ENCODE measurements at regions not wholly inside any gene's neighbourhood (a gene's known extent, or its start where the extent isn't known, plus 50 kb on each side); places are given as distances from the start of the nearest gene placed in this dataset.
A peak's percentile ranks its signal among the peaks of the same experiment; 100 is the strongest.
"Not testable (repeated sequence)": the region's sequence is repeated elsewhere in the genome, so short reads cannot be mapped to it uniquely, and the experiment has no call there.

DNA sequence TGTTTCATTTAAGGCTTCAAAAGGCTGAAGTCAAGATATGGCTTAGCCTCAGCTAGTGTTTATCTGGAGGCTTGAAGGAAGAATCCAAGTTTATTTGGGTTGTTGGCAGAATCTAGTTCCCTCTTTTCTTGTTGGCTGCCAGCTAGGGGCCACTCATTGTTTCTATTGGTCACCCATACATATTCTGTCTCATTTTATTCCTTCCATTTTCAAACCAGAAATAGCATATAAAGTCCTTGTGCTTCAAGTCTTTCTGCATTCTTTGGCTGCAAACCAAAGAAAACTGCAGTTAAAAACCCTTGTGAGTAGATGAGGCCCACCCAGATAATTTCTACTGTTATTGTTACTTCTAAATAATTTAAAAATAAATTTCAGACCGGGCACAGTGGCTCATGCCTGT lies 301.7 kb downstream of the OXSM start:
- H3K4me1 ChIP-seq (ENCODE audit: control insufficient read depth, insufficient read depth, low read length), result no peaks in the 10 kb centered on the region
- no peaks in the 10 kb centered on the region for H3K27me3 ChIP-seq (replicated peaks; ENCODE audit: control insufficient read depth, insufficient read depth, low read length)
- peaks cover 18% of the 10 kb centered on the region for H3K9me3 ChIP-seq (ENCODE audit: control insufficient read depth, low read length)
- no peaks in the 10 kb centered on the region for H3K36me3 ChIP-seq (ENCODE audit: control insufficient read depth, insufficient read depth, low read length, severe bottlenecking)
- no peak overlapping the region for H3K9ac ChIP-seq (ENCODE audit: low read length)
- no peak for DNase-seq (ENCODE audit: low read depth)
- no peak overlapping the region for H3K4me3 ChIP-seq (ENCODE audit: low read length)

DNA sequence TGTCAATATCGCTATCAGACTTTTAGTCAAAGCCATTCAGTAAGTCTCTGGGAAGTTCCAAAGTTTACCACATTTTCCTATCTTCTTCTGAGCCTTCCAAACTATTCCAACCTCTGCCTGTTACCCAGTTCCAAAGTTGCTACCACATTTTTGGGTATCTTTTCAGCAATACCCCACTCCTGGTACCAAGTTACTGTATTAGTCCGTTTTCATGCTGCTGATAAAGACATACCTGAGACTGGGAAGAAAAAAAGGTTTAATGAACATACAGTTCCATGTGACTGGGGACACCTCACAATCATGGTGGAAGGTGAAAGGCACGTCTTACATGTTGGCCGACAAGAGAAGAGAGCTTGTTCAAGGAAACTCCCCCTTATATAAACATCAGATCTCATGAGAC lies 307.2 kb downstream of the OXSM start:
- H3K9me3 ChIP-seq (ENCODE audit: control insufficient read depth, low read length), result peaks cover 19% of the 10 kb centered on the region
- not testable (repeated sequence) for H3K4me1 ChIP-seq (ENCODE audit: control insufficient read depth, insufficient read depth, low read length); H3K9ac ChIP-seq (ENCODE audit: low read length); H3K36me3 ChIP-seq (ENCODE audit: control insufficient read depth, insufficient read depth, low read length, severe bottlenecking); H3K4me3 ChIP-seq (ENCODE audit: low read length); H3K27me3 ChIP-seq (replicated peaks; ENCODE audit: control insufficient read depth, insufficient read depth, low read length); DNase-seq (ENCODE audit: low read depth)

DNA sequence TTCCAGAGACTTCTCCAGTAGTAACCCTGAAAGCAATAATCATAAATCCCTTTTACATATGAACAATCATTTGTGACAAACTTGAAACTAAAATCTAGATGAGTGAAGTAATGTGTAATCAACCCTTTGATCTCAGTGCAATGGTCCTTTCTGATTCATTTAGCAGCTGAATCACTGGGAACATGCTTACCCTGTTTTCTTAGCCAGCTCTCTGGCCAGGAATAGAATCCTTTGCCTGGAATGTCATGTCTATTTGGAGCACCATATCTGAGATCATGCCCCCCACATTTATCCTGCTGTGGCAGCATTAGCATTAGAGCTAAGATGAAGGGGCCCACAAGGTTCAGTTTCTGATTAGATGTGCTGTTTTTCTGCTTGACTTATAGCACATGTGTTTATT lies 309.8 kb downstream of the OXSM start:
- Histone ChIP-seq H3K27me3 (replicated peaks; ENCODE audit: control insufficient read depth, insufficient read depth, low read length) (no peaks in the 10 kb centered on the region), H3K4me1 (ENCODE audit: control insufficient read depth, insufficient read depth, low read length) (no peaks in the 10 kb centered on the region)
- DNase-seq (ENCODE audit: low read depth), result peak; percentile 0

DNA sequence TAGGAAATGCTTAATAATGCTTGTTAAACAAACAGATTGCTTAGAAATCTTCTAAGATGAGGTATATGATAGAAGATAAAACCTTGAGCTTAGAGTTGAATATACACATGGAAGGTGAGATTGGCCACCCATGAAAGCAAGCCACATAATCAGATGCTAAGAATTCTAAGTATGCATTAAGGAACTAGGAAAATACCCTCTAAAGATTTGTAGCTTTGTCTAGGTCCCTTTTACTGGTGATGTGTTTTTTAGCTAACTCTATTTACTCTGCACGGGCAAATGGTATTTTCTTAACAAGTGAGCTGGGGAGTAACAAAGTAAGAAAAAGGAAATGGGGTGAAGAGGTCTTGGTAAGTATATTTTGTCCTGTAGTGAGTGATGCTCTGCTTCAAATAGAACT lies 310.3 kb downstream of the OXSM start:
- Histone ChIP-seq H3K27me3 (replicated peaks; ENCODE audit: control insufficient read depth, insufficient read depth, low read length) (no peaks in the 10 kb centered on the region), H3K4me3 (ENCODE audit: low read length) (no peak overlapping the region), H3K4me1 (ENCODE audit: control insufficient read depth, insufficient read depth, low read length) (no peaks in the 10 kb centered on the region), H3K9me3 (ENCODE audit: control insufficient read depth, low read length) (peaks cover 22% of the 10 kb centered on the region), H3K36me3 (ENCODE audit: control insufficient read depth, insufficient read depth, low read length, severe bottlenecking) (no peaks in the 10 kb centered on the region), H3K9ac (ENCODE audit: low read length) (no peak overlapping the region)
- DNase-seq (ENCODE audit: low read depth), result no peak

More for the DNA sequence above, 309.8 kb downstream of the OXSM start:
- Histone ChIP-seq H3K4me3 (ENCODE audit: low read length) (no peak overlapping the region), H3K9me3 (ENCODE audit: control insufficient read depth, low read length) (peaks cover 22% of the 10 kb centered on the region), H3K36me3 (ENCODE audit: control insufficient read depth, insufficient read depth, low read length, severe bottlenecking) (no peaks in the 10 kb centered on the region), H3K9ac (ENCODE audit: low read length) (no peak overlapping the region)

DNA sequence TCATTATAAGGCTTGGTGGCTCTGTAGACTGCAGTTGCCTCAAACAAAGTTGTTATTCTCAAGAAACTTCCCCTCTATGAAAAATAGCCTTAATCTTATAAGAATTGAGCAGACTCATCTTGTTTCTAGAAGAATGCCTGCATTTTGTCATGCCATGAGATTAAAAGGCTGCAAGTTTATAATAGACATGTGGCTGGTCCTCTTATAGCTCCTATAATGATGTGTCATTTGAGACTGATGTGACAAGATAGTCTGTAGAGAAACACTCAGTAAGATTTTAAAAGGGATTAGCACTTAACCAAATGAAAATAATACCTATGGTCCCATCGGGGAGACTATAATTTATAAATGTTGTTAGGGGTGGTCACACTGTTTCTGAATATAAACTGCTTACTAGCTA lies 312.5 kb downstream of the OXSM start:
- Histone ChIP-seq H3K9me3 (ENCODE audit: control insufficient read depth, low read length) (peaks cover 12% of the 10 kb centered on the region), H3K4me1 (ENCODE audit: control insufficient read depth, insufficient read depth, low read length) (no peaks in the 10 kb centered on the region), H3K27me3 (replicated peaks; ENCODE audit: control insufficient read depth, insufficient read depth, low read length) (no peaks in the 10 kb centered on the region), H3K9ac (ENCODE audit: low read length) (no peak overlapping the region), H3K36me3 (ENCODE audit: control insufficient read depth, insufficient read depth, low read length, severe bottlenecking) (no peaks in the 10 kb centered on the region), H3K4me3 (ENCODE audit: low read length) (no peak overlapping the region)
- no peak for DNase-seq (ENCODE audit: low read depth)

DNA sequence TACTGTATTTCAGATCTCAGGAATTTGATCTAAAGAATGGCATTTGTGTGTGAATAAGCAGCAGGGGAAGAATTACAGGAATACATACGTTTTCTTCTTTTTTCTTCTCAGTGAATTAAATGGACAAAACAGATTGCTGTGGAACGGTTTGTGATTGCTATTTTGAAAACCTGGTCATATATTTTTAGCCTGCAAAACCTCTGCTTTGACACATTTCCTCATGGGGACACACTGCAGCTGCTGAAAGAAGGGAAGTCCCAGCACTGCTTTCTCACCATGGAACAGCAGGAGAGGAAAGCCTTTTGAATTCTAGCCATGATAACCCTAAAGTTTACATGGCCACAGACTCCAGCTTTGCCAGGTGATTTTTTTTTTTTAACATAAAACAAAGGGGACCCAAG lies 315.0 kb downstream of the OXSM start:
- H3K4me1 ChIP-seq (ENCODE audit: control insufficient read depth, insufficient read depth, low read length), result no peaks in the 10 kb centered on the region
- no peaks in the 10 kb centered on the region for H3K27me3 ChIP-seq (replicated peaks; ENCODE audit: control insufficient read depth, insufficient read depth, low read length)
- DNase-seq (ENCODE audit: low read depth), result no peak
- H3K9me3 ChIP-seq (ENCODE audit: control insufficient read depth, low read length), result peaks cover 2% of the 10 kb centered on the region
- H3K36me3 ChIP-seq (ENCODE audit: control insufficient read depth, insufficient read depth, low read length, severe bottlenecking), result no peaks in the 10 kb centered on the region
- no peak overlapping the region for H3K4me3 ChIP-seq (ENCODE audit: low read length)
- no peak overlapping the region for H3K9ac ChIP-seq (ENCODE audit: low read length)

DNA sequence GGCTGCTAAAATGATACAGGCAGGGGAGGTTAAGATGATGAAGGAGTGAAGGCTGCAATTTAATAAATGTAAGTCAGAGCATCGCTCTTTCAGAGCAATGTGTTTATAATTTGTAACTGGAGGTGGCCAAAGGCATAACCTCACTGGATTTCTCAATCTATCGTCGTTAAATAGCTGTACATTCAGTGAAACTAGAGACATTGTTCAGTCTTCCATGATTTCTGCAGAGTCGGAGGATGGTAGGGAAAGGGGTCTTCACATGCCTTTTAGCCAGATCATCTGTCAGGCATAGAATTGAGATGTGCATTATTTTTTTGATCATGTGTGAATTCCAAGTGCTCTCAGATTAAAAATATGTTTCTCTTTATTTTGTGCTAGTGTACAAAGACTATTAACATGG lies 315.4 kb downstream of the OXSM start:
- H3K9me3 ChIP-seq (ENCODE audit: control insufficient read depth, low read length), result peaks cover 2% of the 10 kb centered on the region
- no peak overlapping the region for H3K4me3 ChIP-seq (ENCODE audit: low read length)
- no peaks in the 10 kb centered on the region for H3K36me3 ChIP-seq (ENCODE audit: control insufficient read depth, insufficient read depth, low read length, severe bottlenecking)
- no peaks in the 10 kb centered on the region for H3K27me3 ChIP-seq (replicated peaks; ENCODE audit: control insufficient read depth, insufficient read depth, low read length)
- DNase-seq (ENCODE audit: low read depth), result no peak
- H3K4me1 ChIP-seq (ENCODE audit: control insufficient read depth, insufficient read depth, low read length), result no peaks in the 10 kb centered on the region
- no peak overlapping the region for H3K9ac ChIP-seq (ENCODE audit: low read length)

DNA sequence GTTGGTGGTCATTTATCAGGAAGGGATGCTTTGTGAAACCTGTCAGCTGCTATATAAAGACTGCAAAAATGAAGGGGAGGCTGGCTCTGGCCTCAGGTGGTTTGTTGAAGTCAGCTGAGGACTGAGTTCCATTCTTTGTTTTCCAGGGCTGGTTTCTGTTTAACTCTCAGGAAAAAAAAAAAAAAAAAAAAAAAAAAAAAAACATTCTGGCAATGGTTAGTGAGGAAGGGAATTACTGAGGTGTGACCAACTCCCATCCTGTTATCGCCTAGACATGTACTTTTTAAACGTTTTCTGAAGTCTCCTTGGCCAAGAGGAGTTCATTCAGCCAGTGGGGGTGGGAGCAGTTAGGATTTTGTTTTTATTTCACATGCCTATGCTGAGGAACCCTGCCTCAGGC lies 316.3 kb downstream of the OXSM start:
- no peaks in the 10 kb centered on the region for H3K36me3 ChIP-seq (ENCODE audit: control insufficient read depth, insufficient read depth, low read length, severe bottlenecking)
- H3K9ac ChIP-seq (ENCODE audit: low read length), result no peak overlapping the region
- H3K4me1 ChIP-seq (ENCODE audit: control insufficient read depth, insufficient read depth, low read length), result no peaks in the 10 kb centered on the region
- no peaks in the 10 kb centered on the region for H3K27me3 ChIP-seq (replicated peaks; ENCODE audit: control insufficient read depth, insufficient read depth, low read length)
- no peak overlapping the region for H3K4me3 ChIP-seq (ENCODE audit: low read length)
- DNase-seq (ENCODE audit: low read depth), result no peak
- H3K9me3 ChIP-seq (ENCODE audit: control insufficient read depth, low read length), result peaks cover 2% of the 10 kb centered on the region

DNA sequence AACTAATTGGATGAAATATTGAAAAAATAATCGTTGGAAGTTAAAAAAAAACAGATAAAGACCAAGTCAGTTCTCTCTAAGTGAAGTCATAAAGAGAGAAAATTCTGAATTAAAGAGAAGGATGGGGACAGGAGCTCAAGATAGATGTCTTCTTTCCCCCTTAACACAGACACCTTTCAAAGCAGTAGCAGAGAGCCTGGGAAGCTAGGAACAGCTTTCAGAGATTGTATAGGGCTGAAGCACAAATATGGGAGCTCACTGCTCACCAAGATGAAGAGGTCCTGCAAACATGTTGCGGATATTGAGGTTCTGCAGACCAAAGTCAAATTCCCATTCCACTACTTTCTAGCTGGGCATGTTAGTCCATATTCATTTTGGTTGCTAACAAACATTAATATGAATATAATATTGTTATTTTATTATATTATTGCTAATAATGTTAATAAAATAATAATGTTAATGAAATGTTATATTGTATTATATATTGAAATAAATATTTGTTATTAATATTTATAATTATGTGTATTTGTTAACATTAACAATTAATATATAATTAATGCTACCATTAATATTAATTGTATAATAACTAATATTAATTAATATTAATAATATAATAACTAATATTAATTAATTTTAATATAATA lies 319.1 kb downstream of the OXSM start:
- no peaks in the 10 kb centered on the region for H3K9me3 ChIP-seq (ENCODE audit: control insufficient read depth, low read length)
- H3K4me3 ChIP-seq (ENCODE audit: low read length), result no peak overlapping the region
- DNase-seq (ENCODE audit: low read depth), result no peak
- H3K9ac ChIP-seq (ENCODE audit: low read length), result no peak overlapping the region
- H3K4me1 ChIP-seq (ENCODE audit: control insufficient read depth, insufficient read depth, low read length), result no peaks in the 10 kb centered on the region
- no peaks in the 10 kb centered on the region for H3K36me3 ChIP-seq (ENCODE audit: control insufficient read depth, insufficient read depth, low read length, severe bottlenecking)
- no peaks in the 10 kb centered on the region for H3K27me3 ChIP-seq (replicated peaks; ENCODE audit: control insufficient read depth, insufficient read depth, low read length)

DNA sequence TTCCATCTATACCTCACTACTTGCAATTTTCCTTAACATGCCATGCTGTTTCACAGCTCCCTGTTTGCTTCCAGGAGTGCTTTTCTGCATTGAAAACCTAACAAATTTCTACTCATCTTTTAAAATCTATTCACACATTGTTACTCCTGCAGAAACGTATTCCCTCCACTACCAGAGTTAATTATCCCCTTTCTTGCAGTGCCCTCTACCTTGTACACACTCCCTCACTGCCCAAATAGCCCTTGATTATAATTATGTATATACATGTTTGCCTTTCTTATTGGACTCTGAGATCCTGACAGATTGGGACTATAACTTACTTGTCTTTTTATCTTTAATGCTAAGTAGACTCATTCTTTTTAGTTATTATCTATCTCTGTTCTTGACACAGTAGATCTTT lies 325.0 kb downstream of the OXSM start:
- Histone ChIP-seq H3K9me3 (ENCODE audit: control insufficient read depth, low read length) (no peaks in the 10 kb centered on the region), H3K27me3 (replicated peaks; ENCODE audit: control insufficient read depth, insufficient read depth, low read length) (no peaks in the 10 kb centered on the region), H3K36me3 (ENCODE audit: control insufficient read depth, insufficient read depth, low read length, severe bottlenecking) (no peaks in the 10 kb centered on the region), H3K4me1 (ENCODE audit: control insufficient read depth, insufficient read depth, low read length) (no peaks in the 10 kb centered on the region), H3K9ac (ENCODE audit: low read length) (no peak overlapping the region), H3K4me3 (ENCODE audit: low read length) (no peak overlapping the region)
- no peak for DNase-seq (ENCODE audit: low read depth)

DNA sequence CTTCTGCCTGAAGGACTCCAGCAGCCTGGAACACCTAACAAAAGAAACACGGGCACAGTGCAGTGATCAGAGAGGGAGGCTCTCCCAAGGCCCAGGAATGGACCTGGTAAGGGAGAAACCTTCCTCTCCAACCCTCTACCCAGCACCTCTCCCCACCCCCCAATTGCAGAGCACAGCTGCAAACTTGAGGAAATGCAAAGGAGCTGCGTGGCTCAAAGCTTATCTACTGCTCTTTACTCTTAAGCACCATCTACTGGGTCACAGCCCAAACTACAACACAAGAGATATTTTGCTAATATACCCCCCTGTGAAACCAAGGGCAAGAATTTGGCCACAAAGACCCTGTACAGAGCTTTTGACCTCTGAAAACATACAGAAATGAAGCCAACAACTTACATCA lies 328.3 kb downstream of the OXSM start:
- Histone ChIP-seq H3K4me1 (ENCODE audit: control insufficient read depth, insufficient read depth, low read length) (no peaks in the 10 kb centered on the region), H3K4me3 (ENCODE audit: low read length) (no peak overlapping the region), H3K36me3 (ENCODE audit: control insufficient read depth, insufficient read depth, low read length, severe bottlenecking) (no peaks in the 10 kb centered on the region), H3K27me3 (replicated peaks; ENCODE audit: control insufficient read depth, insufficient read depth, low read length) (no peaks in the 10 kb centered on the region), H3K9me3 (ENCODE audit: control insufficient read depth, low read length) (no peaks in the 10 kb centered on the region), H3K9ac (ENCODE audit: low read length) (no peak overlapping the region)
- DNase-seq (ENCODE audit: low read depth), result peak; percentile 1

DNA sequence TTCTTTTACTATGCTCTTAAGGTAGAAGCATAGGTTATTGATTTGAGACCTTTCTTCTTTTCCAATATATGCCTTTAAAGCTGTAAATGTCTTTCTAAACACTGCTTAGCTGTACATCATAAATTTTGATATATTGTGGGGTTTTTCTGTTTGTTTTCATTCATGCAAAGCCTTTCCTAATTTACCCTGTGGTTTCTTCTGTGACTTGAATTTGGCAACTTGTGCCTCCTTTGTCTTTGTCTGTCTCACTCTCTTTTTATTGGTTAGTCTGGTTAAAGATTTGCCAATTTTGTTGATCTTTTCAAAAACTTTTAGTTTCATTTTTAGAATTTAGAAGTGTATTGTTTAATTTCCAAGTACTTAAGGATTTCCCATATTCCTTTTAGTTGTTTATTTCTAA lies 343.1 kb downstream of the OXSM start:
- no peak for DNase-seq (ENCODE audit: low read depth)
- Histone ChIP-seq H3K4me3 (ENCODE audit: low read length) (no peak overlapping the region), H3K9ac (ENCODE audit: low read length) (no peak overlapping the region), H3K36me3 (ENCODE audit: control insufficient read depth, insufficient read depth, low read length, severe bottlenecking) (no peaks in the 10 kb centered on the region), H3K9me3 (ENCODE audit: control insufficient read depth, low read length) (peaks cover 4% of the 10 kb centered on the region), H3K4me1 (ENCODE audit: control insufficient read depth, insufficient read depth, low read length) (no peaks in the 10 kb centered on the region), H3K27me3 (replicated peaks; ENCODE audit: control insufficient read depth, insufficient read depth, low read length) (no peaks in the 10 kb centered on the region)

Data from adipocyte (in vitro differentiated cells).